AG09309 (cell line): ENCODE measurements at regions not wholly inside any gene's neighbourhood (a gene's known extent, or its start where the extent isn't known, plus 50 kb on each side); places are given as distances from the start of the nearest gene placed in this dataset.
A peak's percentile ranks its signal among the peaks of the same experiment; 100 is the strongest.

ENCODE experiments used
- DNase-seq: peaks from one replicate; pipeline ENCODE4 v3.0.0-alpha.2; 2010; ENCODE audit warnings: low read depth
- H3K4me3 ChIP-seq: 2 replicates; pipeline ENCODE4 v1.5.1; 2011; ENCODE audit warnings: mild to moderate bottlenecking, low read depth, low read length, moderate library complexity; ENCODE audit not compliant: control insufficient read depth
- CTCF ChIP-seq: IDR thresholded peaks from 2 replicates; pipeline ENCODE4 v1.5.1; 2011; ENCODE audit warnings: mild to moderate bottlenecking, low read depth, low read length, inconsistent platforms; ENCODE audit not compliant: insufficient read depth, control insufficient read depth; ENCODE audit errors: missing control alignments

DNA sequence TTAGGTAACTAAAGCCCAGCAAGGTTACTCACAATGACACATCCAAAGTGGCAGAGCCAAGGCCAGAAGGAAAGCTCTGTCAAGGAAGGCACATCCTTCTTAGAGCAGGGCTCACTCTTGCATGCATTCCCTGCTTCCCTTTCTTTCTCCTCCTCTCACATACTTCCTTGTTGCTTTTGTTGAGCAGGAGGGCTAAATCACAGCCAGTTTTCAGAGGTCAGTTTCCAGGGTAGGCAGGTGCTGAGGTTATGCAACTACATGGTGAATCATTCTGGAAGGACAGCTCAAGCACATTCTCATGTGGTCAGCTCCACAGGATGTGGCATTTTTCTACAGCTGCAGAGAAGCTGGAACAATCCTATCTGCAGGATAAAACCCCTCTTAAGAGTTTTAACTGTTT lies 275.6 kb downstream of the ZNF621 start:
- peak; percentile 5 for DNase-seq
- no peak for TF ChIP-seq CTCF

GRCh38 chr3:40801284-40801741 lies 276.6 kb downstream of the ZNF621 start:
- H3K4me3 ChIP-seq, result no peak overlapping the region
- DNase-seq, result no peak
- no peak for TF ChIP-seq CTCF

More for the DNA sequence above, 275.6 kb downstream of the ZNF621 start:
- H3K4me3 ChIP-seq, result no peak overlapping the region

GRCh38 chr3:40803311-40803710 lies 278.6 kb downstream of the ZNF621 start:
- TF ChIP-seq CTCF, result no peak
- no peak overlapping the region for H3K4me3 ChIP-seq
- DNase-seq, result no peak

DNA sequence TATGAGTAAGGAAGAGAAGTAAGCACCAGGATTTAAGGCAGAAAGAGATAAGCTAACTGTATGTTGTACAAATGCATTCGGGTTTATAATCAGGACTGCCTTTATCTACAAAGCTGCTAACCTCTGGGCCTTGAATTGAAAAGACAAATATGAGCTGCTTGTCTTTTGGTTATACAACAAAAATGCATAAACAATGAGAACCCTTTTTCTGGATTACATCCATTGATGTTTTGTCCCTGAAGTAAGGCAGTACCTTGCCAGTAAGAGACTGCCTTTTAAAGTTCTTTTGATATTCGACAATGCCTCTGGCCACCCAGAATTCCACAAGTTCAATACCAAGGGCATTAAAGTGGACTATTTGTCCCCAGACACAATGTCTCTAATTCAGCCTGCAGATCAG lies 280.7 kb downstream of the ZNF621 start:
- no peak for DNase-seq

DNA sequence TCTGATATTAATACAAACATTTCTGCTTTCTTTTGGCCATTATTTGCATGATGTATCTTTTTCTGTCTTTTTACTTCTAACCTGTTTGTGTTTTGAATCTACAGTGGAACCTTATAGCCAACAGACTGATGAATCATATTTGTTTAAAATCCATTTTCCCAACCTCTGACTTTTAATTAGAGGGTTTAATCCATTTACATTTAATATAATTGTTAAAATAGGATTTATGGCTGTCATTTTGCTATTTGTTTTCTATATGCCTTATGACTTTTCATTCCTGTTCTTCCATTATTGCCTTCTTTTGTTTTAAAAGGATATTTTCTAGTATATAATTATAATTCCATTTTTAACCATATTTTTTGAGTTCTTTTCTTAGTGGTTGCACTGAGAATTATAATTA lies 286.1 kb downstream of the ZNF621 start:
- no peak overlapping the region for H3K4me3 ChIP-seq
- TF ChIP-seq CTCF, result no peak

More for the DNA sequence above, 280.7 kb downstream of the ZNF621 start:
- no peak for TF ChIP-seq CTCF
- no peak overlapping the region for H3K4me3 ChIP-seq

DNA sequence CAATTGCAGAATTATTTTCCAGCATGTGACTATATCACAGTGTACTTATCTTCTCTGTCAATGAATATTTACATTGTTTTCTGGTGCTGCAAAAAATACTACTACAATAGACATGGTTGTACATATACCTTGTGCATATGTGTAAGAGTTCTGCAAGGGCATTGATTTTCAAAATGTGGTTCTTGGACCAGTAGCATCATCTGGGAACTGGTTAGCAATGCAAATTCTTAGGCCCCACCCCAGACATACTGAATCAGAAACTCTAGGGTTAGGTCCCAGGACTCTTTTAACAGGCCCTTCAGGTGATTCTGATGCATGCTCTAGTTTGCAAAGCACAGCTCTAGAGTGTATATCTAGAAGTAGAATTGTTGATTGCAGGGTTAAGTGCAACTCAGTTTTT lies 292.3 kb downstream of the ZNF621 start:
- H3K4me3 ChIP-seq, result no peak overlapping the region
- TF ChIP-seq CTCF, result no peak
- DNase-seq, result no peak

More for the DNA sequence above, 286.1 kb downstream of the ZNF621 start:
- no peak for DNase-seq

DNA sequence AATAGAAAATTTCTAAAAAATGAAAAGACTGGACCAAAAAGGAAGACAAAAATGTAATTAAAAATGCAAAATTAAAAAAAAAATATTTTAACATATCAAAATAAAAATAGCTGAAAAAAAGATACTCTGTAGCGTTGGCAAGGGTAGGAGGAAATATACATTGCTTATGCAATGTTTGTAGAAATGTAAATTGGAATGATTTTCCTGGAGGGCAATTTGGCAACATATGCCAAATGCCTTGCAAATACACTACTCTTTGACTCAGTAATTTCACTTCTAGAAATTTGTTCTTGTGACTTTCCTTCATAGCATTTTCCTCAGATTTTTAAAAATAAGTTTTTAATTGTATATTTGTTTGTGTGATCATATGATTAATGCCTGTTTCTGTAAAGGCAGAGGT lies 296.6 kb downstream of the ZNF621 start:
- DNase-seq, result no peak
- no peak for TF ChIP-seq CTCF
- H3K4me3 ChIP-seq, result no peak overlapping the region
